HCT116 (cell line): ENCODE measurements at regions not wholly inside any gene's neighbourhood (a gene's known extent, or its start where the extent isn't known, plus 50 kb on each side); places are given as distances from the start of the nearest gene placed in this dataset.

Experiments used
- ATAC-seq: fragments of 200-7000 bp; cut with Tn5 transposase; 2 replicates; pipeline ENCODE4 v1.9.1; 2020; ENCODE audit warnings: mild to moderate bottlenecking, moderate library complexity
- BruUV-seq: library from RNA; stranded (reverse); fragments of 400-500 nt; replicated peaks from 2 replicates; lab custom pipeline; 2021; lab: Mats Ljungman, UMichigan
- CTCF ChIA-PET: fragments of 300-600 bp; sonication (Branson Sonifier 250); formaldehyde crosslinking; loops from one replicate; lab custom pipeline; 2021; ENCODE audit warnings: antibody characterized with exemption; lab: Charles Lee
- POLR2A ChIA-PET: fragments of 300-600, 350-600 bp; sonication (Branson Sonifier 250); formaldehyde crosslinking; loops from one replicate; lab custom pipeline; 2021; ENCODE audit warnings: antibody characterized with exemption; lab: Charles Lee
- RAD21 ChIA-PET, 2 experiments: fragments of 300-600 bp; sonication (Branson Sonifier 250); formaldehyde crosslinking; loops; one replicate each; lab custom pipeline; 2023; ENCODE audit warnings: low total read pairs in 2 of 2; ENCODE audit not compliant: uncharacterized antibody in 2 of 2, unreplicated experiment in 2 of 2, low non-redundant PET in 1 of 2; lab: Charles Lee
- DNase-seq: peaks from one replicate; pipeline ENCODE4 v3.0.0-alpha.2; 2010; ENCODE audit warnings: low read depth, low spot score
- H2AFZ ChIP-seq: fragments of 200-600 bp; shearing (Covaris generic), sonication (generic); 2 replicates; pipeline ENCODE4 v1.6.1; 2017; ENCODE audit warnings: low read depth, mixed run types, mixed read lengths, antibody characterized with exemption, low read length; ENCODE audit not compliant: poor library complexity, severe bottlenecking
- H3K27ac ChIP-seq: 2 replicates; pipeline ENCODE4 v1.5.1; 2012; ENCODE audit warnings: low read depth, low read length
- H3K27me3 ChIP-seq: fragments of 200-600 bp; sonication (generic); 2 replicates; pipeline ENCODE4 v1.6.1; 2016; ENCODE audit warnings: mixed run types, low read length, mixed read lengths; ENCODE audit not compliant: insufficient read depth
- H3K36me3 ChIP-seq, 2 experiments: fragments of 200-500 bp in 1 of 2; fragments of 200-600 bp in 1 of 2; sonication (Bioruptor generic) in 1 of 2; sonication (generic) in 1 of 2; 2 replicates each; pipeline versions ENCODE4 v1.5.1 to v1.6.1; 2014 to 2016; ENCODE audit warnings: low read length in 2 of 2, inconsistent platforms in 1 of 2, mixed read lengths in 1 of 2, mixed run types in 1 of 2; ENCODE audit not compliant: insufficient read depth in 2 of 2, control insufficient read depth in 1 of 2
- H3K4me1 ChIP-seq, 2 experiments: fragments of 200-600 bp in 1 of 2; sonication (generic) in 1 of 2; 2 replicates each; pipeline versions ENCODE4 v1.5.1 to v1.6.1; 2012 to 2017; ENCODE audit warnings: low read length in 2 of 2, inconsistent platforms in 1 of 2, mild to moderate bottlenecking in 1 of 2, mixed read lengths in 1 of 2, mixed run types in 1 of 2, moderate library complexity in 1 of 2; ENCODE audit not compliant: insufficient read depth in 2 of 2, control insufficient read depth in 1 of 2
- H3K4me2 ChIP-seq: fragments of 200-600 bp; sonication (generic); 2 replicates; pipeline ENCODE4 v1.6.1; 2017; ENCODE audit warnings: mixed run types, low read length, mixed read lengths
- H3K4me3 ChIP-seq, 2 experiments: fragments of 200-600 bp in 1 of 2; sonication (generic) in 1 of 2; replicated peaks in 1 of 2; 2 replicates each; pipeline ENCODE4 v1.5.1; 2011 to 2016; ENCODE audit warnings: low read length in 2 of 2, control low read depth in 1 of 2, low read depth in 1 of 2, mild to moderate bottlenecking in 1 of 2, mixed read lengths in 1 of 2, mixed run types in 1 of 2
- H3K79me2 ChIP-seq: fragments of 200-600 bp; sonication (generic); 2 replicates; pipeline ENCODE4 v1.6.1; 2017; ENCODE audit warnings: mild to moderate bottlenecking, mixed run types, low read length, moderate library complexity, mixed read lengths; ENCODE audit not compliant: insufficient read depth
- H3K9ac ChIP-seq: fragments of 200-600 bp; sonication (generic); 2 replicates; pipeline ENCODE4 v1.6.1; 2016; ENCODE audit warnings: low read length, mixed read lengths
- H3K9me2 ChIP-seq: fragments of 200-600 bp; sonication (generic), shearing (Covaris generic); 2 replicates; pipeline ENCODE4 v1.6.1; 2017; ENCODE audit warnings: mixed run types, mild to moderate bottlenecking, moderate library complexity; ENCODE audit not compliant: insufficient read depth
- H3K9me3 ChIP-seq, 2 experiments: fragments of 200-500 bp in 1 of 2; fragments of 200-600 bp in 1 of 2; sonication (Bioruptor generic) in 1 of 2; sonication (generic) in 1 of 2; 2 replicates each; pipeline ENCODE4 v1.6.1; 2014 to 2017; ENCODE audit warnings: low read length in 2 of 2, mixed read lengths in 2 of 2, inconsistent platforms in 1 of 2, low read depth in 1 of 2, mild to moderate bottlenecking in 1 of 2, mixed run types in 1 of 2, moderate library complexity in 1 of 2; ENCODE audit not compliant: control insufficient read depth in 1 of 2, insufficient read depth in 1 of 2
- H4K20me1 ChIP-seq: fragments of 200-600 bp; sonication (generic), shearing (Covaris generic); 2 replicates; pipeline ENCODE4 v1.6.1; 2017; ENCODE audit warnings: mixed run types, mild to moderate bottlenecking, moderate library complexity; ENCODE audit not compliant: insufficient read depth
- CBX3 ChIP-seq: IDR thresholded peaks from 2 replicates; pipeline ENCODE4 v1.6.1; 2012; ENCODE audit warnings: low read depth
- CEBPB ChIP-seq: IDR thresholded peaks from 2 replicates; pipeline ENCODE4 v1.6.1; 2012; ENCODE audit warnings: low read depth
- EGR1 ChIP-seq: IDR thresholded peaks from 2 replicates; pipeline ENCODE4 v1.6.1; 2012; ENCODE audit warnings: low read depth
- ELF1 ChIP-seq: IDR thresholded peaks from 2 replicates; pipeline ENCODE4 v1.6.1; 2012; ENCODE audit warnings: low read depth, borderline replicate concordance
- EZH2 ChIP-seq: fragments of 200-600 bp; sonication (generic); IDR thresholded peaks from 2 replicates; pipeline ENCODE4 v1.6.1; 2017; ENCODE audit warnings: antibody characterized with exemption, mixed run types
- EZH2phosphoT487 ChIP-seq: fragments of 200-600 bp; IDR thresholded peaks from 2 replicates; pipeline ENCODE4 v1.6.1; 2018; ENCODE audit warnings: antibody characterized with exemption, borderline replicate concordance
- FOSL1 ChIP-seq: IDR thresholded peaks from 2 replicates; pipeline ENCODE4 v1.6.1; 2012; ENCODE audit warnings: low read depth
- JUND ChIP-seq: IDR thresholded peaks from 2 replicates; pipeline ENCODE4 v1.6.1; 2012
- MAX ChIP-seq: IDR thresholded peaks from 2 replicates; pipeline ENCODE4 v1.6.1; 2012
- POLR2A ChIP-seq: IDR thresholded peaks from 2 replicates; pipeline ENCODE4 v1.7.0; 2011; ENCODE audit warnings: borderline replicate concordance; ENCODE audit not compliant: insufficient read depth, insufficient read length; ENCODE audit errors: extremely low read depth
- REST ChIP-seq: IDR thresholded peaks from 2 replicates; pipeline ENCODE4 v1.6.1; 2012; ENCODE audit warnings: low read depth
- SIN3A ChIP-seq: IDR thresholded peaks from 2 replicates; pipeline ENCODE4 v1.6.1; 2012; ENCODE audit warnings: low read depth
- SP1 ChIP-seq: IDR thresholded peaks from 2 replicates; pipeline ENCODE4 v1.6.1; 2012; ENCODE audit warnings: low read depth
- SRF ChIP-seq: IDR thresholded peaks from 2 replicates; pipeline ENCODE4 v1.6.1; 2012; ENCODE audit warnings: low read depth
- TCF7L2 ChIP-seq: IDR thresholded peaks from 2 replicates; pipeline ENCODE4 v1.7.0; 2011; ENCODE audit warnings: borderline replicate concordance, inconsistent platforms; ENCODE audit not compliant: insufficient read depth, insufficient read length; ENCODE audit errors: extremely low read depth
- YY1 ChIP-seq: IDR thresholded peaks from 2 replicates; pipeline ENCODE4 v1.6.1; 2011; ENCODE audit warnings: low read length, low read depth, moderate library complexity, mild to moderate bottlenecking; ENCODE audit not compliant: insufficient replicate concordance; ENCODE audit errors: extremely low read depth
- ZFX ChIP-seq: fragments of 450-650 bp; IDR thresholded peaks from 2 replicates; pipeline ENCODE4 v1.6.1; 2017
- ZNF274 ChIP-seq: fragments of 200-500 bp; sonication (Bioruptor generic); IDR thresholded peaks from 2 replicates; pipeline ENCODE4 v1.6.1; 2014; ENCODE audit warnings: mild to moderate bottlenecking, low read depth, low read length, inconsistent platforms
- intact Hi-C: fragments of 100-400 bp; cut with micrococcal nuclease; formaldehyde crosslinking; loops from 2 replicates; pipeline ENCODE4 v1.10.0; 2022
- TF ChIP-seq, protein P1 (sequence below), 3 experiments: fragments of 200-600 bp in 1 of 3; sonication (generic) in 1 of 3; IDR thresholded peaks in 2 of 3; conservative IDR thresholded peaks in 1 of 3; 2 replicates each; pipeline ENCODE4 v1.5.1; 2012 to 2017; ENCODE audit warnings: low read depth in 2 of 3, low read length in 2 of 3, antibody characterized with exemption in 1 of 3, borderline replicate concordance in 1 of 3, control low read depth in 1 of 3, mild to moderate bottlenecking in 1 of 3, mixed read lengths in 1 of 3, mixed run types in 1 of 3, moderate library complexity in 1 of 3; ENCODE audit not compliant: insufficient read depth in 1 of 3

- no TSS peak for BruUV-seq
Observed at GRCh38 chr10:33501161-33501560, 166.7 kb upstream of the NRP1 start.

More at GRCh38 chr10:33501161-33501560, 166.7 kb upstream of the NRP1 start:
- ChIA-PET POLR2A (no interaction called here), RAD21 (no interaction called here)
- no peak for DNase-seq
- no peak for TF ChIP-seq SIN3A
- no peak for TF ChIP-seq YY1
- no peak for TF ChIP-seq EGR1
- TF ChIP-seq ZFX, result no peak
- no peak for TF ChIP-seq CEBPB
- TF ChIP-seq JUND, result no peak
- no peak for TF ChIP-seq TCF7L2
- TF ChIP-seq, protein P1, sequence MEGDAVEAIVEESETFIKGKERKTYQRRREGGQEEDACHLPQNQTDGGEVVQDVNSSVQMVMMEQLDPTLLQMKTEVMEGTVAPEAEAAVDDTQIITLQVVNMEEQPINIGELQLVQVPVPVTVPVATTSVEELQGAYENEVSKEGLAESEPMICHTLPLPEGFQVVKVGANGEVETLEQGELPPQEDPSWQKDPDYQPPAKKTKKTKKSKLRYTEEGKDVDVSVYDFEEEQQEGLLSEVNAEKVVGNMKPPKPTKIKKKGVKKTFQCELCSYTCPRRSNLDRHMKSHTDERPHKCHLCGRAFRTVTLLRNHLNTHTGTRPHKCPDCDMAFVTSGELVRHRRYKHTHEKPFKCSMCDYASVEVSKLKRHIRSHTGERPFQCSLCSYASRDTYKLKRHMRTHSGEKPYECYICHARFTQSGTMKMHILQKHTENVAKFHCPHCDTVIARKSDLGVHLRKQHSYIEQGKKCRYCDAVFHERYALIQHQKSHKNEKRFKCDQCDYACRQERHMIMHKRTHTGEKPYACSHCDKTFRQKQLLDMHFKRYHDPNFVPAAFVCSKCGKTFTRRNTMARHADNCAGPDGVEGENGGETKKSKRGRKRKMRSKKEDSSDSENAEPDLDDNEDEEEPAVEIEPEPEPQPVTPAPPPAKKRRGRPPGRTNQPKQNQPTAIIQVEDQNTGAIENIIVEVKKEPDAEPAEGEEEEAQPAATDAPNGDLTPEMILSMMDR (IDR thresholded peaks at IDR 0.05 in 2 of 3, conservative IDR thresholded peaks at IDR 0.05 in 1 of 3; ENCODE audit: borderline replicate concordance in 1 of 3, insufficient read depth in 1 of 3, low read depth in 2 of 3, low read length in 2 of 3), result no peak
- TF ChIP-seq SP1, result no peak
- no peak for TF ChIP-seq MAX
- TF ChIP-seq EZH2phosphoT487, result no peak
- TF ChIP-seq SRF, result no peak
- no peak for TF ChIP-seq ELF1
- no peak for TF ChIP-seq POLR2A
- TF ChIP-seq REST, result no peak
- no peak for TF ChIP-seq FOSL1
- TF ChIP-seq ZNF274, result no peak
- no peak for TF ChIP-seq CBX3
- no peak for TF ChIP-seq EZH2
- TF ChIP-seq, all 23 proteins: peak for 0
- H4K20me1 ChIP-seq, result no peaks in the 10 kb centered on the region
- H3K79me2 ChIP-seq, result no peaks in the 10 kb centered on the region
- H2AFZ ChIP-seq, result no peak overlapping the region
- no peaks in the 10 kb centered on the region for H3K9me3 ChIP-seq
- H3K27me3 ChIP-seq, result no peaks in the 10 kb centered on the region
- no peak overlapping the region for H3K27ac ChIP-seq
- no peaks in the 10 kb centered on the region for H3K36me3 ChIP-seq
- no peak overlapping the region for H3K9ac ChIP-seq
- H3K4me3 ChIP-seq, result no peak overlapping the region
- intact Hi-C loops, result no loop called here
- CTCF ChIA-PET, result no interaction called here
- no peaks in the 10 kb centered on the region for H3K9me2 ChIP-seq
- ATAC-seq, result no peak
- no peak overlapping the region for H3K4me2 ChIP-seq
- no peaks in the 10 kb centered on the region for H3K4me1 ChIP-seq
